DOHH2 (cell line): ENCODE measurements at regions not wholly inside any gene's neighbourhood (a gene's known extent, or its start where the extent isn't known, plus 50 kb on each side); places are given as distances from the start of the nearest gene placed in this dataset.

Source experiments
- H3F3A ChIP-seq: fragments of 200-600 bp; sonication (generic), shearing (Covaris generic); 2 replicates; pipeline ENCODE4 v1.6.0; 2016; ENCODE audit warnings: antibody characterized with exemption, mild to moderate bottlenecking; ENCODE audit not compliant: control insufficient read depth, insufficient read depth
- H3K27ac ChIP-seq: fragments of 200-600 bp; sonication (generic); 2 replicates; pipeline ENCODE4 v1.5.1; 2014; ENCODE audit warnings: low read depth, mild to moderate bottlenecking, low read length, moderate library complexity
- H3K27me3 ChIP-seq: fragments of 200-600 bp; sonication (generic); 2 replicates; pipeline ENCODE4 v1.6.1; 2014; ENCODE audit warnings: mild to moderate bottlenecking, low read length, mixed read lengths; ENCODE audit not compliant: control insufficient read depth
- H3K36me3 ChIP-seq: fragments of 200-600 bp; sonication (generic); 2 replicates; pipeline ENCODE4 v1.6.1; 2014; ENCODE audit warnings: mild to moderate bottlenecking, low read length, moderate library complexity, mixed read lengths; ENCODE audit not compliant: control insufficient read depth
- H3K4me1 ChIP-seq: fragments of 200-600 bp; sonication (generic); 2 replicates; pipeline ENCODE4 v1.6.1; 2014; ENCODE audit warnings: mild to moderate bottlenecking, low read length, mixed read lengths; ENCODE audit not compliant: control insufficient read depth
- H3K4me2 ChIP-seq: fragments of 200-600 bp; sonication (generic); 2 replicates; pipeline ENCODE4 v1.6.0; 2014; ENCODE audit warnings: mild to moderate bottlenecking, low read length, moderate library complexity
- H3K4me3 ChIP-seq: fragments of 200-600 bp; sonication (generic); 2 replicates; pipeline ENCODE4 v1.5.1; 2014; ENCODE audit warnings: mild to moderate bottlenecking, low read length, mixed read lengths
- H3K79me2 ChIP-seq: fragments of 200-600 bp; sonication (generic); 2 replicates; pipeline ENCODE4 v1.6.1; 2014; ENCODE audit warnings: mild to moderate bottlenecking, low read length, mixed read lengths; ENCODE audit not compliant: control insufficient read depth
- H3K9me2 ChIP-seq: fragments of 200-600 bp; sonication (generic); replicated peaks from 2 replicates; pipeline ENCODE4 v1.6.1; 2014; ENCODE audit warnings: mild to moderate bottlenecking, low read length, mixed read lengths; ENCODE audit not compliant: control insufficient read depth
- H3K9me3 ChIP-seq: fragments of 200-600 bp; sonication (generic); 2 replicates; pipeline ENCODE4 v1.6.1; 2014; ENCODE audit warnings: antibody characterized with exemption, low read length, mixed read lengths; ENCODE audit not compliant: control insufficient read depth, insufficient read depth
- H4K20me1 ChIP-seq: fragments of 200-600 bp; sonication (generic); 2 replicates; pipeline ENCODE4 v1.6.0; 2014; ENCODE audit warnings: low read depth, mild to moderate bottlenecking, antibody characterized with exemption, low read length, moderate library complexity; ENCODE audit not compliant: control insufficient read depth, insufficient read depth
- CTCF ChIP-seq: fragments of 200-600 bp; sonication (generic); IDR thresholded peaks from one replicate; pipeline ENCODE4 v1.5.1; 2014; ENCODE audit warnings: antibody characterized with exemption, mild to moderate bottlenecking, low read depth, low read length; ENCODE audit not compliant: poor library complexity, severe bottlenecking
- EZH2phosphoT487 ChIP-seq: fragments of 200-600 bp; sonication (generic); IDR thresholded peaks from 2 replicates; pipeline ENCODE4 v1.6.1; 2017; ENCODE audit warnings: borderline replicate concordance, mild to moderate bottlenecking, antibody characterized with exemption, low read length, moderate library complexity, mixed read lengths

- Histone ChIP-seq H3K79me2 (no peaks in the 10 kb centered on the region), H3K27me3 (no peaks in the 10 kb centered on the region), H3K9me3 (no peaks in the 10 kb centered on the region), H3K9me2 (no peaks in the 10 kb centered on the region), H3K36me3 (no peaks in the 10 kb centered on the region), H3K4me1 (no peaks in the 10 kb centered on the region), H3K4me3 (no peak overlapping the region), H3F3A (no peaks in the 10 kb centered on the region), H4K20me1 (no peaks in the 10 kb centered on the region), H3K4me2 (no peak overlapping the region), H3K27ac (no peak overlapping the region)
- TF ChIP-seq CTCF (no peak), EZH2phosphoT487 (no peak)
Measured at GRCh38 chr6:28598757-28599686, 73.3 kb downstream of the GPX5 start.

GRCh38 chr6:28600245-28600644 lies 74.6 kb downstream of the GPX5 start:
- Histone ChIP-seq H3K36me3 (no peaks in the 10 kb centered on the region), H3K27ac (no peak overlapping the region), H3K79me2 (no peaks in the 10 kb centered on the region), H3K4me1 (no peaks in the 10 kb centered on the region), H3K4me2 (no peak overlapping the region), H3K9me3 (no peaks in the 10 kb centered on the region), H4K20me1 (no peaks in the 10 kb centered on the region), H3K27me3 (no peaks in the 10 kb centered on the region), H3K4me3 (no peak overlapping the region), H3F3A (no peaks in the 10 kb centered on the region), H3K9me2 (no peaks in the 10 kb centered on the region)
- TF ChIP-seq CTCF (no peak), EZH2phosphoT487 (no peak)

GRCh38 chr6:28603891-28604290 lies 78.2 kb downstream of the GPX5 start:
- no peak overlapping the region for H3K27ac ChIP-seq
- H3K9me2 ChIP-seq, result no peaks in the 10 kb centered on the region
- H3K79me2 ChIP-seq, result no peaks in the 10 kb centered on the region
- no peaks in the 10 kb centered on the region for H3K36me3 ChIP-seq
- no peaks in the 10 kb centered on the region for H4K20me1 ChIP-seq
- peaks cover 5% of the 10 kb centered on the region; the same call in 1 of the 2 replicates for H3K27me3 ChIP-seq
- no peak overlapping the region for H3K4me2 ChIP-seq
- H3F3A ChIP-seq, result no peaks in the 10 kb centered on the region
- peaks cover 15% of the 10 kb centered on the region for H3K4me1 ChIP-seq
- no peak overlapping the region for H3K4me3 ChIP-seq
- no peaks in the 10 kb centered on the region for H3K9me3 ChIP-seq
- TF ChIP-seq EZH2phosphoT487 (no peak), CTCF (no peak)
